ENCODE measurements at regions not wholly inside any gene's neighbourhood (a gene's known extent, or its start where the extent isn't known, plus 50 kb on each side); places are given as distances from the start of the nearest gene placed in this dataset.
"Not testable (repeated sequence)": the region's sequence is repeated elsewhere in the genome, so short reads cannot be mapped to it uniquely, and the experiment has no call there.

DNA sequence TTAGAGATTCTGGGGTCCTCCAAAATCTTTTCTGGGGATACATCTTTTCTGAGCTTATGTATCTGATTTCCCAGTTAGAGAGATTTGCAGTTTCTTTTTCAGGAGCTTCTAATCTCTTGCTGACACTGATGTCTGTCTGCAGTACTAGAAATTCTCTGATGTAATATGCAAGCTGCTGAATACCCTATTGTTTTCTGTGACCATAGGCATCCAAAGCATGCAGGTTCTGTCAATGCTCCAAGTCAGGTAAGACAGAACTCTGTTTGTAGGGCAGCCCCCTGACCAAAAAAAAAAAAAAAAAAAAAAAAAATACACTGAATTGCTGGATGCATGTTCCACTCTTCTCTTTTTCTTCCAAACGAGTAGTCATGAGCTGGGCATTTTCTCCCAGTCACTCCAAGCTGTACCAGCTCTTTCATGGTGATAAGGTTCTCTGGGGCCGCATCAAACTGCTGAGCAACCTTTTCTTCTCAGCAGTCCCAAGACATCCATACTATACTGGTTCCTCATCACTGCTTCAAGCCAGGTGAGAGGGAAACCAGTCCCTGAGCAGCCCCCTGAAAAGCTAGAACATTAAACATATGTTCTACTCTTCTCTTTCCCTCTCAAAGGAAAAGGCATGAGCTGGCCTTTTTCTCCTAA is 354.9 kb upstream of the ANKRD20A1 start:
- TF ChIP-seq, protein P1, sequence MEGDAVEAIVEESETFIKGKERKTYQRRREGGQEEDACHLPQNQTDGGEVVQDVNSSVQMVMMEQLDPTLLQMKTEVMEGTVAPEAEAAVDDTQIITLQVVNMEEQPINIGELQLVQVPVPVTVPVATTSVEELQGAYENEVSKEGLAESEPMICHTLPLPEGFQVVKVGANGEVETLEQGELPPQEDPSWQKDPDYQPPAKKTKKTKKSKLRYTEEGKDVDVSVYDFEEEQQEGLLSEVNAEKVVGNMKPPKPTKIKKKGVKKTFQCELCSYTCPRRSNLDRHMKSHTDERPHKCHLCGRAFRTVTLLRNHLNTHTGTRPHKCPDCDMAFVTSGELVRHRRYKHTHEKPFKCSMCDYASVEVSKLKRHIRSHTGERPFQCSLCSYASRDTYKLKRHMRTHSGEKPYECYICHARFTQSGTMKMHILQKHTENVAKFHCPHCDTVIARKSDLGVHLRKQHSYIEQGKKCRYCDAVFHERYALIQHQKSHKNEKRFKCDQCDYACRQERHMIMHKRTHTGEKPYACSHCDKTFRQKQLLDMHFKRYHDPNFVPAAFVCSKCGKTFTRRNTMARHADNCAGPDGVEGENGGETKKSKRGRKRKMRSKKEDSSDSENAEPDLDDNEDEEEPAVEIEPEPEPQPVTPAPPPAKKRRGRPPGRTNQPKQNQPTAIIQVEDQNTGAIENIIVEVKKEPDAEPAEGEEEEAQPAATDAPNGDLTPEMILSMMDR (IDR thresholded peaks at IDR 0.05) = not testable (repeated sequence)
- TF ChIP-seq POLR2AphosphoS5 (IDR thresholded peaks at IDR 0.05) = not testable (repeated sequence)

Measured in prostate gland (tissue), 2 donors.